ENCODE measurements at regions not wholly inside any gene's neighbourhood (a gene's known extent, or its start where the extent isn't known, plus 50 kb on each side); places are given as distances from the start of the nearest gene placed in this dataset.

- ChIA-PET POLR2A (no interaction called here), CTCF (interaction anchor here (0.6 to 1.4 kb wide), 2 partner anchors 10 to 180 kb away, joined by 3 read pairs; no protein-coding TSS in a partner anchor)
- H3K27me3 Mint-ChIP-seq = peaks cover 5% of the 10 kb centered on the region
- DNase-seq = no peak
- H3K4me3 Mint-ChIP-seq = no peak overlapping the region
- H3K27ac Mint-ChIP-seq = no peak overlapping the region
- no peaks in the 10 kb centered on the region for H3K9me3 Mint-ChIP-seq
- no peaks in the 10 kb centered on the region for H3K4me1 Mint-ChIP-seq
- no peaks in the 10 kb centered on the region for H3K36me3 Mint-ChIP-seq (ENCODE audit: low read depth)
These were observed 215.0 kb upstream of the MARCKS start for GRCh38 chr6:113642001-113642713.

DNA sequence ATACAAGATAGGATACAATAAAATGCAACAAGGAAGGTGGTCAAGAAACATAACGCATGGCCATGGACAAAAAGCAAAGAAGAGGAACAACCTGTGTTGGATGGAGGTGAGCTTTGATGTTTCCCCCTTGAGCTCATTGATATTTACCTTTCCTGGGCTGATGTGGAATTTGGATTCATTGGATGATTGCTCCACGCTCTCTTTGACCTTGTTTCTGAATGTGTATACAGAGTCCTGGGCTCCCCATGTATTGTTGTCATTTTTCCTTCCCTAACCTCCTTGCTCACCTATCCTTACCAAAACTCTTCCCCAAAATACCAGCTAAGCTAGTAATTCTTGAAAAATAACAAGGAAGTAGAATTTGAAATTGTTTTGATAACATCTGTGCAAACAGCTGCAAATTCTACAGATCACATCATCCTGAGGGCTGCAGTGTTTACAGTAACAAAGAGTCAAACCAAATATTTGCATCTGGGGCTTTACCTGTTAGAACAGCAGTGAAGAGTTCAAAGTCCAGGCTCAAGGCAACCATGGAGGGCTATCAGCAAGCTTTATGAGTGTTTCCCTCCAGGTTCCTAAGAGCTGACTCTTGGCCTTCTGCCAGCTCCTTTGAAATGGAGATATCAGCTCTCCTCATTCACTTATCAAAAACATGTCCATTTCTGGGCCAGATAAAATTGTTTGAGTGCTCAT is 214.3 kb upstream of the MARCKS start:
- POLR2A ChIA-PET = no interaction called here
- no peak for DNase-seq
- no peaks in the 10 kb centered on the region for H3K4me1 Mint-ChIP-seq
- H3K4me3 Mint-ChIP-seq = no peak overlapping the region
- peaks cover 5% of the 10 kb centered on the region for H3K27me3 Mint-ChIP-seq
- CTCF ChIA-PET = interaction anchor here (0.6 to 1.4 kb wide), 3 partner anchors 11 to 179 kb away, joined by 3 read pairs; no protein-coding TSS in a partner anchor
- H3K9me3 Mint-ChIP-seq = no peaks in the 10 kb centered on the region
- no peak overlapping the region for H3K27ac Mint-ChIP-seq
- H3K36me3 Mint-ChIP-seq (ENCODE audit: low read depth) = no peaks in the 10 kb centered on the region

- H3K4me1 Mint-ChIP-seq = no peaks in the 10 kb centered on the region
- no peak overlapping the region for H3K27ac Mint-ChIP-seq
- ChIA-PET CTCF (no interaction called here), POLR2A (no interaction called here)
- H3K36me3 Mint-ChIP-seq (ENCODE audit: low read depth) = no peaks in the 10 kb centered on the region
- no peak for DNase-seq
- H3K27me3 Mint-ChIP-seq = peaks cover 5% of the 10 kb centered on the region
- H3K4me3 Mint-ChIP-seq = no peak overlapping the region
- H3K9me3 Mint-ChIP-seq = no peaks in the 10 kb centered on the region
These were observed 213.8 kb upstream of the MARCKS start for GRCh38 chr6:113643407-113643770.

GRCh38 chr6:113644861-113645575 is 212.1 kb upstream of the MARCKS start:
- no peak overlapping the region for H3K4me3 Mint-ChIP-seq
- ChIA-PET POLR2A (no interaction called here), CTCF (no interaction called here)
- H3K36me3 Mint-ChIP-seq (ENCODE audit: low read depth) = no peaks in the 10 kb centered on the region
- DNase-seq = no peak
- no peaks in the 10 kb centered on the region for H3K9me3 Mint-ChIP-seq
- no peaks in the 10 kb centered on the region for H3K4me1 Mint-ChIP-seq
- H3K27me3 Mint-ChIP-seq = peaks cover 4% of the 10 kb centered on the region
- H3K27ac Mint-ChIP-seq = no peak overlapping the region

DNA sequence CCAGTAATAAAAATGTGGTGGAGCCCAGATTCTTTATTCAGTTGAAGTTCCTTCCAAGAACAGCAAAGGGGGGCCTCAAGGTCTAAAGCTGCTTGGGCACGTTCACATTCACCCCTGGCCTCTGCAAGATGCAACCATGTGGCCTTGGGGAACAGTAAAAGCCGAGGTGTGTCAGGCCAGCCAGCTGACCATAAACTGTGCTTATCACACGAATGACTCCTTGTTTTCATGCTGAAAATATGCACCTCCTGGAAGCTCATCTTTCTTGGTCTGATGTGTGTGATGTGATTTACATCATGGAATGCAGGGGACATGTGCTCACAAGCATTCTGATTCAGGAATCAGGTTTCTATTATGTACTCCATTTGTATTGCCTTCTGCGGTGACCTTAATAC is 211.6 kb upstream of the MARCKS start:
- no peaks in the 10 kb centered on the region for H3K36me3 Mint-ChIP-seq (ENCODE audit: low read depth)
- H3K4me3 Mint-ChIP-seq = no peak overlapping the region
- H3K27ac Mint-ChIP-seq = no peak overlapping the region
- no peaks in the 10 kb centered on the region for H3K9me3 Mint-ChIP-seq
- H3K4me1 Mint-ChIP-seq = no peaks in the 10 kb centered on the region
- peaks cover 4% of the 10 kb centered on the region for H3K27me3 Mint-ChIP-seq
- DNase-seq = no peak
- ChIA-PET POLR2A (no interaction called here), CTCF (no interaction called here)

DNA sequence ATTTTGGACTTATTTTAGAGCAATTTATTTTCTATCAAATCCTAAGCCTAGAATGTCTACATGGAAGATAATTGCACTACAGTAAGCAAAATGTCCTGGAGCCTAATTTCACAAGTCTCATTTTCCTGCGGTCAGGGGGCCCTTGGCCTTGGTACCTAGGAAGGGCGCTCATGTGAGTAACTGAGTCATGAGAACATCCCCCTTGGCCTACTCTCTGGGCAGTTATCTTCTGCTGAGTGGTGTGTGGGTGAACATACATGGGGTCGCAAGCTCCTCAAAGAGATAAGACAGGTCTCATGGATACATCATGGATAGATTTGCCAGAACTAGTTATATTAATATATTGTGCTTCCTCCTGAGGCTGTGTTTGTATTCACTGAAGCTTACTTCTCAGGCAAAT is 211.2 kb upstream of the MARCKS start:
- Mint-ChIP-seq H3K4me1 (no peaks in the 10 kb centered on the region), H3K27me3 (peaks cover 4% of the 10 kb centered on the region), H3K4me3 (no peak overlapping the region), H3K9me3 (no peaks in the 10 kb centered on the region), H3K27ac (no peak overlapping the region), H3K36me3 (ENCODE audit: low read depth) (no peaks in the 10 kb centered on the region)
- DNase-seq = no peak
- POLR2A ChIA-PET = no interaction called here
- CTCF ChIA-PET = interaction anchor here (0.8 kb wide), 1 partner anchor 25 kb away, joined by 3 read pairs; no protein-coding TSS in a partner anchor

DNA sequence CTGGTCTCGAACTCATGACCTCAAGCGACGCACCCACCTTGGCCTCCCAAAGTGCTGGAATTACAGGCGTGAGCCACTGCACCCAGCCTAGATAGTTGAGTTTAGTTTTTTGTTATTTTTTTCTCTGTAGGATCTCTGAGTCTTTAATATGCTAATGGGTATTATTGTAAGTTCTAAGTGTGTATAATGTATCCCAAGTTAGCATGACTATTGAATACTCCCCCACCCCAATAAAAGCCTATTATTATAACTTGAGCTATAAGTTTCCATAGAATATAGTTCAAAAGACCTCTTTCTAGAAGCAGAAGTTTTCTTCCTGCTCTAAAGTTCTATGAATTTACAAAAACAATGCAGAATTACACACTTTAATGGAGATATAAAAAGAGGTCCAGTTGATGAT is 210.4 kb upstream of the MARCKS start:
- Mint-ChIP-seq H3K4me3 (no peak overlapping the region), H3K4me1 (no peaks in the 10 kb centered on the region), H3K36me3 (ENCODE audit: low read depth) (no peaks in the 10 kb centered on the region), H3K27ac (no peak overlapping the region), H3K27me3 (peaks cover 4% of the 10 kb centered on the region), H3K9me3 (no peaks in the 10 kb centered on the region)
- POLR2A ChIA-PET = no interaction called here
- CTCF ChIA-PET = interaction anchor here (0.8 kb wide), 1 partner anchor 26 kb away, joined by 3 read pairs; no protein-coding TSS in a partner anchor
- DNase-seq = no peak

DNA sequence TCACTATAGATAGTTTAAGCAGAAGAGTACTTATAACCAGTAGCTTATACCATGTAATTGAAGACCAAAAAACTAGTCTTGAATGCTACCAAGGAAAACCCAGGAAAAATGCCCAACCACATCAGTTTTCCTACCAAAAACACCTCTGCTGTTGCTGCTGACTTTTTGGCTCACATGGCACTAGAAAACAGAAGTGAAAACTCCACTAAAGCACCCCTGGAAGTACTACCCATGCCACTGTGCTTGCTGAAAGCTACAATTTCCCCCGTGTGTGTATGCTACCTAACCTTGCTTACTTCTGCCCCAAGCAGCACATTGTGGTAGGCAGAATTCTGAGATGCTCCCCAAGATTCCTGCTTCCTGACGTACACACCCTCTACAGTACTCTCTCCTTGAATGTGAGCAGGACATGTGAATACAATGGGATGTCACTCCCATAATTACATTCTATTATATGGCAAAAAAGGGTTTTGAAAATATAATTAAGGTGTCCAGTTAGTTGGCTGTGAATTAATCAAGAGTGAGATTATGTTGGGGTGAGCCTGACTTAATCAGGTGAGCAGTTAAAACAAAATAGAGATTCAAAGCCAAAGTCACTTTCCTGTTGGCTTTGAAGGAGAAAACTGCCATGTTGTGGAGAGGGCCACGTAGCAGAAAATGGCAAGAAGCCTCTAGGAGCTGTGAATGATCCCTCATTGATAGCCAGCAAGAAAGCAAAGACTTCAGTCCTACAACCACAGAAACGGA is 209.8 kb upstream of the MARCKS start:
- Mint-ChIP-seq H3K36me3 (ENCODE audit: low read depth) (no peaks in the 10 kb centered on the region), H3K4me1 (no peaks in the 10 kb centered on the region), H3K27ac (no peak overlapping the region), H3K4me3 (no peak overlapping the region), H3K9me3 (no peaks in the 10 kb centered on the region), H3K27me3 (peaks cover 4% of the 10 kb centered on the region)
- no peak for DNase-seq
- ChIA-PET CTCF (interaction anchor here (0.8 kb wide), 1 partner anchor 26 kb away, joined by 3 read pairs; no protein-coding TSS in a partner anchor), POLR2A (no interaction called here)

DNA sequence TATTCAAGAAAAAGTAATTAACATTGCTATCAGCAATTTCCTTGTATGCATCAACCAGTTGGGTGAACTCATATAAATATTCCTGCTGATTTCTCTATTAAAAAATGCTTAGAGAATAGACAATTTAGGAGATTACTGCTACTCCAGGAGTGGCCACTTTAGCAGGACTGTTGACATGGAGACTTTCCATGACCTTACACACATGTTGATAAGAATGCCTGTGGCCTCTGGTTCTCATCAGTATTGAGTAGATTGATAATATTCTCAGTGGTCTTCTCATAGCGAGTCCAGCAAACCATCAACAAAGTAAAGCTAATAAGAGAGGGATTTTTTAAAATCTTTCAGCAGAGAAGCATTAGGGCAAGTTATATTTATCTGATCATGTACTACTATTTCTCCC is 208.4 kb upstream of the MARCKS start:
- CTCF ChIA-PET = no interaction called here
- no peak overlapping the region for H3K27ac Mint-ChIP-seq
- POLR2A ChIA-PET = no interaction called here
- no peaks in the 10 kb centered on the region for H3K4me1 Mint-ChIP-seq
- no peaks in the 10 kb centered on the region for H3K36me3 Mint-ChIP-seq (ENCODE audit: low read depth)
- H3K4me3 Mint-ChIP-seq = no peak overlapping the region
- H3K9me3 Mint-ChIP-seq = no peaks in the 10 kb centered on the region
- no peak for DNase-seq
- no peaks in the 10 kb centered on the region for H3K27me3 Mint-ChIP-seq

DNA sequence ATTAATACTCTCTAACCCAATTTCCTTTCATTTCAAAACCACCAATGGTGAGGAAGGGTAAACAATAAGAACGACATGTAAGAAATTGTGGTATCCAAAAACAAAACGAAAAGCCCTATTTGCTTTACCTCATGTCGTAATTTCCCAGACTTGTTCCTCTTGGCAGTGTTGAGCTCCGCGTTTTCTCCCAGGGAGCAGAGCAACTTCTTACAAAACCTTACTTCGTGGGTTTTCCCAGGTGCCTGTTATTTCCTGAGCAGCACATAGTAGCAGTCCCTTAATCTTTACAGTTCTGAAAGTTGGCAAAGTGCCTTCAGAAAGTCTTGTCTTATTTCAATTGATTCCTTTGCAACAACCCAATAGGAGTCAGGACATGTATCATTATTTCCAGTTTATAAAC is 207.9 kb upstream of the MARCKS start:
- H3K36me3 Mint-ChIP-seq (ENCODE audit: low read depth) = no peaks in the 10 kb centered on the region
- H3K4me1 Mint-ChIP-seq = no peaks in the 10 kb centered on the region
- POLR2A ChIA-PET = no interaction called here
- CTCF ChIA-PET = no interaction called here
- no peak for DNase-seq
- no peaks in the 10 kb centered on the region for H3K27me3 Mint-ChIP-seq
- H3K4me3 Mint-ChIP-seq = no peak overlapping the region
- no peaks in the 10 kb centered on the region for H3K9me3 Mint-ChIP-seq
- no peak overlapping the region for H3K27ac Mint-ChIP-seq

GRCh38 chr6:113649880-113650609 is 207.1 kb upstream of the MARCKS start:
- POLR2A ChIA-PET = no interaction called here
- Mint-ChIP-seq H3K27ac (no peak overlapping the region), H3K4me1 (no peaks in the 10 kb centered on the region), H3K9me3 (no peaks in the 10 kb centered on the region), H3K27me3 (no peaks in the 10 kb centered on the region), H3K36me3 (ENCODE audit: low read depth) (no peaks in the 10 kb centered on the region), H3K4me3 (no peak overlapping the region)
- no peak for DNase-seq
- CTCF ChIA-PET = no interaction called here

GRCh38 chr6:113650610-113650979 is 206.6 kb upstream of the MARCKS start:
- Mint-ChIP-seq H3K4me3 (no peak overlapping the region), H3K27me3 (no peaks in the 10 kb centered on the region), H3K9me3 (no peaks in the 10 kb centered on the region), H3K36me3 (ENCODE audit: low read depth) (no peaks in the 10 kb centered on the region), H3K4me1 (no peaks in the 10 kb centered on the region), H3K27ac (no peak overlapping the region)
- CTCF ChIA-PET = no interaction called here
- DNase-seq = no peak
- POLR2A ChIA-PET = no interaction called here
